ENCODE measurements at regions not wholly inside any gene's neighbourhood (a gene's known extent, or its start where the extent isn't known, plus 50 kb on each side); places are given as distances from the start of the nearest gene placed in this dataset.

GRCh38 chr15:62564886-62565633, 400.0 kb upstream of the C2CD4B start:
- H3K4me1 Mint-ChIP-seq (ENCODE audit: low read depth): no peaks in the 10 kb centered on the region
- no peak overlapping the region for H3K27ac Mint-ChIP-seq
- CTCF ChIA-PET: interaction anchor here (0.6 to 0.7 kb wide), 2 partner anchors 54 to 88 kb away, joined by 3 read pairs; no protein-coding TSS in a partner anchor
- intact Hi-C loops (cut with micrococcal nuclease): no loop called here
- H3K27me3 Mint-ChIP-seq (ENCODE audit: low read depth): peaks cover 15% of the 10 kb centered on the region
- H3K36me3 Mint-ChIP-seq (ENCODE audit: low read depth): no peaks in the 10 kb centered on the region
- H3K4me3 Mint-ChIP-seq: no peak overlapping the region
- H3K9me3 Mint-ChIP-seq: no peaks in the 10 kb centered on the region
- no peak for DNase-seq

GRCh38 chr15:62565634-62566026, 400.5 kb upstream of the C2CD4B start:
- Mint-ChIP-seq H3K4me3 (no peak overlapping the region), H3K9me3 (no peaks in the 10 kb centered on the region), H3K36me3 (ENCODE audit: low read depth) (no peaks in the 10 kb centered on the region), H3K27me3 (ENCODE audit: low read depth) (peaks cover 17% of the 10 kb centered on the region), H3K27ac (no peak overlapping the region), H3K4me1 (ENCODE audit: low read depth) (no peaks in the 10 kb centered on the region)
- DNase-seq: no peak
- CTCF ChIA-PET: no interaction called here
- intact Hi-C loops (cut with micrococcal nuclease): no loop called here

GRCh38 chr15:62566248-62566647, 401.2 kb upstream of the C2CD4B start:
- intact Hi-C loops (cut with micrococcal nuclease): no loop called here
- no peaks in the 10 kb centered on the region for H3K36me3 Mint-ChIP-seq (ENCODE audit: low read depth)
- H3K27me3 Mint-ChIP-seq (ENCODE audit: low read depth): peaks cover 17% of the 10 kb centered on the region
- no peaks in the 10 kb centered on the region for H3K9me3 Mint-ChIP-seq
- H3K27ac Mint-ChIP-seq: no peak overlapping the region
- no peak for DNase-seq
- CTCF ChIA-PET: no interaction called here
- H3K4me1 Mint-ChIP-seq (ENCODE audit: low read depth): no peaks in the 10 kb centered on the region
- H3K4me3 Mint-ChIP-seq: no peak overlapping the region

GRCh38 chr15:62567501-62567900, 402.4 kb upstream of the C2CD4B start:
- H3K27me3 Mint-ChIP-seq (ENCODE audit: low read depth): peaks cover 13% of the 10 kb centered on the region
- DNase-seq: no peak
- no peak overlapping the region for H3K27ac Mint-ChIP-seq
- H3K4me3 Mint-ChIP-seq: no peak overlapping the region
- H3K4me1 Mint-ChIP-seq (ENCODE audit: low read depth): no peaks in the 10 kb centered on the region
- no peaks in the 10 kb centered on the region for H3K9me3 Mint-ChIP-seq
- CTCF ChIA-PET: no interaction called here
- no peaks in the 10 kb centered on the region for H3K36me3 Mint-ChIP-seq (ENCODE audit: low read depth)
- intact Hi-C loops (cut with micrococcal nuclease): no loop called here

- no peak for DNase-seq
- intact Hi-C loops (cut with micrococcal nuclease): no loop called here
- CTCF ChIA-PET: no interaction called here
- Mint-ChIP-seq H3K4me3 (no peak overlapping the region), H3K9me3 (no peaks in the 10 kb centered on the region), H3K36me3 (ENCODE audit: low read depth) (no peaks in the 10 kb centered on the region), H3K27me3 (ENCODE audit: low read depth) (peaks cover 13% of the 10 kb centered on the region), H3K4me1 (ENCODE audit: low read depth) (no peaks in the 10 kb centered on the region), H3K27ac (no peak overlapping the region)
These were observed 402.9 kb upstream of the C2CD4B start for GRCh38 chr15:62568004-62568403.

GRCh38 chr15:62568702-62569101, 403.6 kb upstream of the C2CD4B start:
- H3K4me1 Mint-ChIP-seq (ENCODE audit: low read depth): no peaks in the 10 kb centered on the region
- intact Hi-C loops (cut with micrococcal nuclease): no loop called here
- no peak overlapping the region for H3K4me3 Mint-ChIP-seq
- no peak overlapping the region for H3K27ac Mint-ChIP-seq
- peaks cover 11% of the 10 kb centered on the region for H3K27me3 Mint-ChIP-seq (ENCODE audit: low read depth)
- H3K36me3 Mint-ChIP-seq (ENCODE audit: low read depth): no peaks in the 10 kb centered on the region
- no peaks in the 10 kb centered on the region for H3K9me3 Mint-ChIP-seq
- DNase-seq: no peak
- CTCF ChIA-PET: no interaction called here

GRCh38 chr15:62569460-62570404, 404.6 kb upstream of the C2CD4B start:
- CTCF ChIA-PET: no interaction called here
- no peak for DNase-seq
- Mint-ChIP-seq H3K4me1 (ENCODE audit: low read depth) (no peaks in the 10 kb centered on the region), H3K27ac (no peak overlapping the region), H3K9me3 (no peaks in the 10 kb centered on the region), H3K4me3 (no peak overlapping the region), H3K27me3 (ENCODE audit: low read depth) (peaks cover 8% of the 10 kb centered on the region), H3K36me3 (ENCODE audit: low read depth) (no peaks in the 10 kb centered on the region)
- intact Hi-C loops (cut with micrococcal nuclease): no loop called here

GRCh38 chr15:62570405-62570783, 405.3 kb upstream of the C2CD4B start:
- H3K4me1 Mint-ChIP-seq (ENCODE audit: low read depth): no peaks in the 10 kb centered on the region
- DNase-seq: no peak
- H3K27ac Mint-ChIP-seq: no peak overlapping the region
- no peaks in the 10 kb centered on the region for H3K9me3 Mint-ChIP-seq
- intact Hi-C loops (cut with micrococcal nuclease): no loop called here
- H3K36me3 Mint-ChIP-seq (ENCODE audit: low read depth): no peaks in the 10 kb centered on the region
- H3K27me3 Mint-ChIP-seq (ENCODE audit: low read depth): peaks cover 5% of the 10 kb centered on the region
- H3K4me3 Mint-ChIP-seq: no peak overlapping the region
- CTCF ChIA-PET: no interaction called here

- intact Hi-C loops (cut with micrococcal nuclease): no loop called here
- Mint-ChIP-seq H3K36me3 (ENCODE audit: low read depth) (no peaks in the 10 kb centered on the region), H3K4me3 (no peak overlapping the region), H3K4me1 (ENCODE audit: low read depth) (no peaks in the 10 kb centered on the region), H3K9me3 (no peaks in the 10 kb centered on the region), H3K27ac (no peak overlapping the region), H3K27me3 (ENCODE audit: low read depth) (peaks cover 8% of the 10 kb centered on the region)
- CTCF ChIA-PET: no interaction called here
- no peak for DNase-seq
These were observed 406.0 kb upstream of the C2CD4B start for GRCh38 chr15:62571072-62571471.

- Mint-ChIP-seq H3K4me1 (ENCODE audit: low read depth) (no peaks in the 10 kb centered on the region), H3K36me3 (ENCODE audit: low read depth) (no peaks in the 10 kb centered on the region), H3K4me3 (no peak overlapping the region), H3K27me3 (ENCODE audit: low read depth) (peaks cover 8% of the 10 kb centered on the region), H3K27ac (no peak overlapping the region), H3K9me3 (no peaks in the 10 kb centered on the region)
- CTCF ChIA-PET: no interaction called here
- intact Hi-C loops (cut with micrococcal nuclease): no loop called here
- DNase-seq: no peak
These were observed 407.7 kb upstream of the C2CD4B start for GRCh38 chr15:62572797-62573196.

- DNase-seq: no peak
- Mint-ChIP-seq H3K9me3 (no peaks in the 10 kb centered on the region), H3K4me3 (no peak overlapping the region), H3K27me3 (ENCODE audit: low read depth) (peaks cover 8% of the 10 kb centered on the region), H3K27ac (no peak overlapping the region), H3K4me1 (ENCODE audit: low read depth) (no peaks in the 10 kb centered on the region), H3K36me3 (ENCODE audit: low read depth) (no peaks in the 10 kb centered on the region)
- CTCF ChIA-PET: no interaction called here
- intact Hi-C loops (cut with micrococcal nuclease): no loop called here
These were observed 408.8 kb upstream of the C2CD4B start for GRCh38 chr15:62573876-62574275.

- CTCF ChIA-PET: no interaction called here
- no peak overlapping the region for H3K4me3 Mint-ChIP-seq
- peaks cover 14% of the 10 kb centered on the region for H3K27me3 Mint-ChIP-seq (ENCODE audit: low read depth)
- H3K27ac Mint-ChIP-seq: no peak overlapping the region
- no peaks in the 10 kb centered on the region for H3K36me3 Mint-ChIP-seq (ENCODE audit: low read depth)
- no peaks in the 10 kb centered on the region for H3K4me1 Mint-ChIP-seq (ENCODE audit: low read depth)
- H3K9me3 Mint-ChIP-seq: no peaks in the 10 kb centered on the region
- no peak for DNase-seq
- intact Hi-C loops (cut with micrococcal nuclease): no loop called here
These were observed 413.5 kb upstream of the C2CD4B start for GRCh38 chr15:62578546-62578945.

GRCh38 chr15:62578960-62579359, 413.9 kb upstream of the C2CD4B start:
- Mint-ChIP-seq H3K27ac (no peak overlapping the region), H3K4me3 (no peak overlapping the region), H3K4me1 (ENCODE audit: low read depth) (no peaks in the 10 kb centered on the region), H3K9me3 (no peaks in the 10 kb centered on the region), H3K36me3 (ENCODE audit: low read depth) (no peaks in the 10 kb centered on the region), H3K27me3 (ENCODE audit: low read depth) (peaks cover 14% of the 10 kb centered on the region)
- CTCF ChIA-PET: no interaction called here
- intact Hi-C loops (cut with micrococcal nuclease): no loop called here
- DNase-seq: no peak

Measured in activated naive CD4-positive, alpha-beta T cell treated with anti-CD3 and anti-CD28 coated beads for 36 hours (primary cell).